KOPT-K1 (cell line): ENCODE measurements at regions not wholly inside any gene's neighbourhood (a gene's known extent, or its start where the extent isn't known, plus 50 kb on each side); places are given as distances from the start of the nearest gene placed in this dataset.
"Not testable (repeated sequence)": the region's sequence is repeated elsewhere in the genome, so short reads cannot be mapped to it uniquely, and the experiment has no call there.

Experiments used
- H3K27ac ChIP-seq: fragments of 200-600 bp; sonication (generic); 2 replicates; pipeline ENCODE4 v1.5.1; 2016; ENCODE audit warnings: antibody characterized with exemption, mild to moderate bottlenecking, low read depth, low read length; ENCODE audit not compliant: poor library complexity, severe bottlenecking
- H3K36me3 ChIP-seq: fragments of 200-600 bp; sonication (generic); 2 replicates; pipeline ENCODE4 v1.5.1; 2017; ENCODE audit warnings: antibody characterized with exemption, mild to moderate bottlenecking, low read length, moderate library complexity; ENCODE audit not compliant: insufficient read depth
- H3K9me3 ChIP-seq: fragments of 200-600 bp; sonication (generic); 2 replicates; pipeline ENCODE4 v1.5.1; 2017; ENCODE audit warnings: antibody characterized with exemption, low read length, mild to moderate bottlenecking; ENCODE audit not compliant: insufficient read depth, poor library complexity, severe bottlenecking

DNA sequence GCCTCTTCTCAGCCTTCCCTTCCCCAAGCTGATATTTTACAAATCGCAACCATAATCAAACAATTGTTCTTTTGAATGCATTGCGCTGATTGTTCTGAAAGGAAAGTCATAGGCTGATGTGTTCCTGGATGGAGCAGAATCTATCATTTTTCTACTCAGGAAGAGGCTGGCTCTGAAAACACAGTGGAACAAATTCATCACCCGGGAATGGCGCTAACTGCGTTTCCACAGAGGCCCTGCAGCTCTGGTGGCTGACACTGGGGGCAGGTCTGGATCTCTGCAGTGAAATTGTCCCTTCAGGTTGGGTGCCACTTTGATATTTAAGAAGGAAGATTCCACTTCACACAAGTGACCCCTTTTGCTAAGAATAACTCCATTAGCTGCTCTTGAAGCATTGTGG is 1060.8 kb downstream of the UQCRFS1 start:
- no peak overlapping the region for H3K27ac ChIP-seq
- H3K36me3 ChIP-seq, result no peaks in the 10 kb centered on the region
- H3K9me3 ChIP-seq, result no peaks in the 10 kb centered on the region

GRCh38 chr19:28150129-28150528 is 1062.8 kb downstream of the UQCRFS1 start:
- no peaks in the 10 kb centered on the region for H3K36me3 ChIP-seq
- no peak overlapping the region for H3K27ac ChIP-seq
- no peaks in the 10 kb centered on the region for H3K9me3 ChIP-seq

- no peak overlapping the region for H3K27ac ChIP-seq
- no peaks in the 10 kb centered on the region for H3K9me3 ChIP-seq
- H3K36me3 ChIP-seq, result no peaks in the 10 kb centered on the region
Measured at GRCh38 chr19:28148554-28148953, 1064.4 kb downstream of the UQCRFS1 start.

DNA sequence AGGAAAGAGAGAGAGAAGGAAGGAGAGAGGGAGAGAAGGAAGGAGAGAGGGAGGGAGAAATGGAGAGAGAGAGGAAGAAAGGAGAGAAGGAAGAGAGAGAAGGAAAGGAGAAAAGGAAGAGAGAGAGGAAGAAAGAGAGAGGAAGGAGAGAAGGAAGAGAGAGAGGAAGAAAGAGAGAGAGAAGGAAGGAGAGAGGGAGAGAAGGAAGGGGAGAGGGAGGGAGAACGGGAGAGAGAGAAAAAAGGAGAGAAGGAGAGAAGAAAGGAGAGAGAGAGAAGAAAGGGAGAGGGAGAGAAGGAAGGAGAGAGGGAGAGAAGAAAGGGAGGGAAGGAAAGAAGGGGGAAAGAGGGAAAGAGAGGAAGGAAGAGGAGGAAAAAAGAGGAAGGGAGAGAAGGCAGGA is 1070.7 kb downstream of the UQCRFS1 start:
- H3K27ac ChIP-seq, result no peak overlapping the region
- H3K36me3 ChIP-seq, result no peaks in the 10 kb centered on the region
- no peaks in the 10 kb centered on the region for H3K9me3 ChIP-seq

GRCh38 chr19:28140201-28140600 is 1072.8 kb downstream of the UQCRFS1 start:
- H3K9me3 ChIP-seq, result no peaks in the 10 kb centered on the region
- no peaks in the 10 kb centered on the region for H3K36me3 ChIP-seq

DNA sequence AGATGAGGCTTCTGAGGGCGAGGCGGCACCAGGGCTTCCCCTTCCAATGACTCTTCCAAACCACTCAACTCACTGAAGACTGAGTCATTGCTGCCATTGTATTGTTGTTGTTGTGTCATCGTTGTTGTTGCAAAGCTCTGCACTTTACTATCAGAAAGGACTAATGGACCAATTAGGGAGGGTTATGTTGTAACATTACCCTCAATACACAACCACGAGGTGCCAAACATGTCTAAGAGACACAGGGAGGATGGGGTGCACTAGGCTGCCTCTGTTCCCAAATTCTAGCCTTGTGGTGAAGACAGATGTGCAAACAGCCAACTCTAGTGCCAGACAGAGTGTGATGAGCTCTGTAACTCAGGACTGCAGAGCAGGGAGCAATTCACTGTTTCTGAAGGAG is 1075.2 kb downstream of the UQCRFS1 start:
- Histone ChIP-seq H3K27ac (no peak overlapping the region), H3K9me3 (no peaks in the 10 kb centered on the region), H3K36me3 (no peaks in the 10 kb centered on the region)

More at GRCh38 chr19:28140201-28140600, 1072.8 kb downstream of the UQCRFS1 start:
- no peak overlapping the region for H3K27ac ChIP-seq

- H3K9me3 ChIP-seq, result no peaks in the 10 kb centered on the region
- H3K27ac ChIP-seq, result no peak overlapping the region
- H3K36me3 ChIP-seq, result no peaks in the 10 kb centered on the region
Measured at GRCh38 chr19:28136796-28137195, 1076.2 kb downstream of the UQCRFS1 start.

DNA sequence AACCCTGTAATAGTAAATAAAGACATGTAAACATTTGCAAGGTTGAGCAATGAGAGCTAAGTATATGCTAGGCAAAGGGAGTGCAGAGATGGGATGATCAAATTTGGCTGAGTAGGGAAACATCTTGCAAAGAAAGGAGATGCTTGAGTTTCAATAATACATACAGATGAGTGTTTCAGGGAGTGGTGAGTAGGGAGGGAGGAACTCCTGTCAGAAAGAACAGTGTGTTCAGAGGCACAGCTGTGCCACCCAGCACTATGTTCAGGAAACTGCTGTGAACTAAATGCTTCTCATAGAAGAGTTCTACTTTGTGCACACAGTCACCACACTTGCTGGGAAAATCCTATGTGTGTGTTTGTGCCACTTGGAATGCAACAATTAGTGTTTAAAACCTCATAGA is 1077.1 kb downstream of the UQCRFS1 start:
- Histone ChIP-seq H3K36me3 (no peaks in the 10 kb centered on the region), H3K27ac (no peak overlapping the region), H3K9me3 (no peaks in the 10 kb centered on the region)

DNA sequence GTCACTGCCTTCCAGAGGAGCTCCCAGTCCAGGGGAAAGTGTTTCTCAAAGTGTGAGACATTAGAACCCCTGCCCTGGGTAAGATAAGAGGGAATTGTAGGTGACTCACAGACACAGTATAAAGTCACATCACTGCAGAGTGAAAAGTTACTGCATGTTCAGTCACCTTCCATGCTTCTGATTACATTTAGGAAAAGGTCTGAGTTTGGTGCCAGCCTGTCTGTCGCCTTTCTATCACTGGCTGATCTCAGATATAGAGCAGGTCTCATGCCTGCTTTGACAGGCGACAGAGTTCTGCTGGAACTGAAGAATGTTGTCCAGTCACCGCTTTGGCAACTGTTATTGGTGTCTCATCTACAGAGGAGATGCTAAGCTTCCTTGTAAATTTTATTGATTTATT is 1078.6 kb downstream of the UQCRFS1 start:
- H3K27ac ChIP-seq, result no peak overlapping the region
- no peaks in the 10 kb centered on the region for H3K36me3 ChIP-seq
- no peaks in the 10 kb centered on the region for H3K9me3 ChIP-seq

GRCh38 chr19:28130881-28131280 is 1082.1 kb downstream of the UQCRFS1 start:
- H3K36me3 ChIP-seq, H3K9me3 ChIP-seq, H3K27ac ChIP-seq: not testable (repeated sequence)

DNA sequence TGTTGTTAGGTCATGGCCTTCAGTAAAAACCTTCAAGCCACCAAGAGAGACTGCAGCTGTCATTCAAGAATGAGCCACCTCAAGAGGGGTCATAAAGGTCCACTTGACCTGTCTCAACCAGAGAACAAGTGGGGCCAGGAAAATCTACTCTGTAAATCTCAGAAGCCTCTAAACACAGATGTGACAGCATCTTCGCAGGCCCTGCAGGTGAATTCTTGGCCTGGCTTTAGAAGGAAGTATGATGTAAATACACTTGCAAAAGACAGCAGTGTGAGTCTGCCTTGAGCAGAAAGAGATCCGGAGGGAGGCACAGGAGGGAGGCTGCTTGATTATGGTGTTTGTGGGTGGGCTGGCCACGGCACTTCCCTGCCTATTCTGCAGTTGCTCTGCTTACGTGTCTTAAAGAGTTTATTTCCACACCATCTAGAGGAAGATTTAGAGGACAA is 1082.9 kb downstream of the UQCRFS1 start:
- no peaks in the 10 kb centered on the region for H3K36me3 ChIP-seq
- no peak overlapping the region for H3K27ac ChIP-seq
- H3K9me3 ChIP-seq, result no peaks in the 10 kb centered on the region

- Histone ChIP-seq H3K9me3 (no peaks in the 10 kb centered on the region), H3K36me3 (no peaks in the 10 kb centered on the region), H3K27ac (no peak overlapping the region)
Measured at GRCh38 chr19:28128341-28128740, 1084.6 kb downstream of the UQCRFS1 start.

- no peaks in the 10 kb centered on the region for H3K36me3 ChIP-seq
- H3K9me3 ChIP-seq, result no peaks in the 10 kb centered on the region
- no peak overlapping the region for H3K27ac ChIP-seq
Measured at GRCh38 chr19:28126135-28126898, 1086.6 kb downstream of the UQCRFS1 start.

DNA sequence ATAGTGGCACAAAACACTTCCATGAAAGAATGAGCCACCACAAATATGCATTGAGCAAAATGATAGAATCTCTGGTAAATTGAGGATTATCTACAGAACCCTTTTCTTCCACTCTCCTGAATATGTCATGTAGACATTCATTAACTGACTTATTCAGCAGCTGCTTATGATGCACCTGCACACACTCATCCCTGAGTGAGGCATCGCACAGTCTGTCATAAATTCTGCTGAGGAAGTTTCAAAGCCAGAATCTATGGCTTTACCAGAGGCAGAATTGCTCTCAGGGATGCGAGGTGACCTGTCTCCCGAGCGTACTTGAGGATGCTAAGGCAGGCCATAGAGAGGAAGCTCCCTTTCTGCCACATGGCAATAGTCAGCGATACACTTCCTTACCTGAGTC is 1090.2 kb downstream of the UQCRFS1 start:
- Histone ChIP-seq H3K36me3 (no peaks in the 10 kb centered on the region), H3K27ac (no peak overlapping the region)

DNA sequence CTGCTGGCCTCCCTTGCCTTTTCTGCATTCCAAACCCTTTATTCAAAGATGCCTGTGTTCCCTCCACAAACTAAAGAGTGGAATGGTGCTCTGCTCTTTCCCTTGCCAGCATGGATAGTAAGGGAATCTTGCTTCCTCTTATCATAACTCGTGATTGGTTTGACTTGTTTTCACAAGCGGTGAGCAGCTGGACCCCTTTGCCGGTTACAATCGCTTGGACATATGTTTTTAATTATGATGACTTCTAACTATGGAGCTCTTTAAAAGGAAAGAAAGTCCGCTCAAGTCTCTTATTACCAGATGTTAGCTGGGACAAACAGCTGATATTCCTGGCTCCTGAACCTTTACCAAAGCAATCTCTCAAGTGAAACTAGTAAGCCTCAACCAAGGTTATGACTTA is 1094.7 kb downstream of the UQCRFS1 start:
- H3K9me3 ChIP-seq, result no peaks in the 10 kb centered on the region
- H3K36me3 ChIP-seq, result no peaks in the 10 kb centered on the region
- H3K27ac ChIP-seq, result no peak overlapping the region

More for the DNA sequence above, 1090.2 kb downstream of the UQCRFS1 start:
- no peaks in the 10 kb centered on the region for H3K9me3 ChIP-seq

GRCh38 chr19:28117143-28117542 is 1095.8 kb downstream of the UQCRFS1 start:
- Histone ChIP-seq H3K9me3 (no peaks in the 10 kb centered on the region), H3K27ac (no peak overlapping the region), H3K36me3 (no peaks in the 10 kb centered on the region)
